Activated naive CD8-positive, alpha-beta T cell treated with anti-CD3 and anti-CD28 coated beads, Interleukin-2, amount 50 U/mL, for 24 hours (primary cell): ENCODE measurements at regions not wholly inside any gene's neighbourhood (a gene's known extent, or its start where the extent isn't known, plus 50 kb on each side); places are given as distances from the start of the nearest gene placed in this dataset.

Source experiments
- ATAC-seq: fragments of 150-1000 bp; cut with Tn5 transposase; one replicate; pipeline ENCODE4 v1.10.0; 2021
- DNase-seq: peaks from one replicate; pipeline ENCODE4 v3.0.0; 2021
- H3K27ac Mint-ChIP-seq: one replicate; pipeline ENCODE4 v1.8.0; 2021; ENCODE audit warnings: mild to moderate bottlenecking, mixed read lengths
- H3K27me3 Mint-ChIP-seq: one replicate; pipeline ENCODE4 v1.8.0; 2021; ENCODE audit warnings: mixed read lengths
- H3K36me3 Mint-ChIP-seq: one replicate; pipeline ENCODE4 v1.8.0; 2021; ENCODE audit warnings: low read depth, mixed read lengths
- H3K4me1 Mint-ChIP-seq: one replicate; pipeline ENCODE4 v1.8.0; 2021; ENCODE audit warnings: mixed read lengths
- H3K4me3 Mint-ChIP-seq: one replicate; pipeline ENCODE4 v1.8.0; 2021; ENCODE audit warnings: mild to moderate bottlenecking, moderate library complexity, mixed read lengths
- H3K9me3 Mint-ChIP-seq: one replicate; pipeline ENCODE4 v1.8.0; 2021; ENCODE audit warnings: mixed read lengths

DNA sequence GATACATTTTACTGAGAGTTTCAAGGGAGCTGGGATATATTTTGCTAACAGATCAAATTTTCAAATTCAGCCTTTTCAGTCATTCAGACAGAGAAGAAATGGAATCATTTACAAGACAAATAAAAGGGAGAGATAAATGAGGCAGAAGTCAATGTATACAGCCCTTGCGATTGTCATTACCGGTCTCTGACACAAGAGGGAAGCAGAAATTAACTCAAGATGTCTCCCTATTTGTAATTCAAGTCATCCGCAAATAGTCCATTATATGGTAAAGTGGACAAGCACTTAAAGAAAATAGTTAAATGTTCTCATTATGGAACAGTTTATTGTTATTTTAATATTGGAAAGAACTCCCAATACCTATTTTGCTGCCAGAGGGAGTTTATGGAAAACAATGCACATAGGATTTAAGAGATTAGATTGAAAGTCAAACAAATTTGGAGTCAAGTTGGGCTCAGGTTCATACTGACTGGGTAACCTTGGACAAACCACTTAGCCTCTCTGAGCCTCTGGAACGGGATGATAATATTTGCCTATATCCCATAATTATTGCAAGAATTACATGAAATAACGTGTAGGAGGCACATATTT, 89.3 kb upstream of the PRKCQ start:
- H3K4me3 Mint-ChIP-seq, result no peak overlapping the region
- DNase-seq, result no peak

DNA sequence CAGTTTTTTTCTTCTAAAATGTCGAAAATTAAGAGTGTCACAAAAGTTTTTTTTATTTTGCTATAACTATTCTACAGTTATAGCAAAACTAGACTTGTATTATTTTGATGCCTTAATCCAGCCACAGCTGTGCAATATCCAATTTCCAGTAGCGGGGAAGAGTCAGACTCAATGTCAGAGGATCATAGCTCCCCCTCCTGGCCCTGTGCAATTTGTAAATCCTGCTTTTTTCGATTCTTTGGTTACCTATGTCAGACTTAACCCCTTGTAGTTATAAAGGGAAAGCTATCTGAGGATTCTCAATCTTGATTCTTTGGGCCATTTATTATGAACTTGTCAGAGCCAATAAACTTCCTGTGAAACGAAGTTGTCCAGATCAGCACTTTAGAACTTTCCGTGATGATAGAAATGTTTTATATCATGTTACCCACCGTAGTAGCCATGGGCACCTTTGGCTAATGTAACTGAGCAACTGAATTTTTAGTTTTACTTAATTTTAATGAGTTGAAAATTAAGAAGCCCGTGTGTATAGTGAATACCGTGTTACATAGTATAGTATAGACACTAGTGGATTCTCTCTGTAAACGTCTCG, 87.7 kb upstream of the PRKCQ start:
- Mint-ChIP-seq H3K4me3 (no peak overlapping the region), H3K9me3 (no peaks in the 10 kb centered on the region), H3K27ac (no peak overlapping the region), H3K27me3 (no peaks in the 10 kb centered on the region), H3K4me1 (peaks cover 24% of the 10 kb centered on the region), H3K36me3 (no peaks in the 10 kb centered on the region)
- peak; percentile 66 for DNase-seq
- peak; percentile 48 for ATAC-seq

More for the DNA sequence above, 89.3 kb upstream of the PRKCQ start:
- H3K36me3 Mint-ChIP-seq, result no peaks in the 10 kb centered on the region
- H3K27ac Mint-ChIP-seq, result no peak overlapping the region
- no peaks in the 10 kb centered on the region for H3K27me3 Mint-ChIP-seq
- H3K9me3 Mint-ChIP-seq, result no peaks in the 10 kb centered on the region
- peaks cover 24% of the 10 kb centered on the region for H3K4me1 Mint-ChIP-seq
- no peak for ATAC-seq

DNA sequence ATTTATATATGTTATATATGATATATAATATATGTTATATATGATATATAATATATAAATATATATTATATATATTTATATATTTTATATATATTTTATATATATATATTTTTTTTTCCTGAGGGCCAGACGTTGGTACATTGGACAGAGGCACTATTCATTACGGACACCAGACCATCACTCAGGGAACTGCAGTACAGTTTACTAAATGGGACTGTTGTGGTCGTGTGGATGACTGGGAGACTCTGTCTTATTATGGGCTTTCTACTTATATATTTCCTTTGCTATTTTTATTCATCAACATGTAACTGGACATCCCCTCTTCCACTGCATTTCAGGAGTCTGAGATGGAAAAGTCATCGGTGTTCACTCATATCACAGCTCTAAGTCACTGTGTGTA, 87.1 kb upstream of the PRKCQ start:
- no peaks in the 10 kb centered on the region for H3K36me3 Mint-ChIP-seq
- H3K4me3 Mint-ChIP-seq, result no peak overlapping the region
- H3K4me1 Mint-ChIP-seq, result peaks cover 24% of the 10 kb centered on the region
- no peak for DNase-seq
- H3K9me3 Mint-ChIP-seq, result no peaks in the 10 kb centered on the region
- H3K27ac Mint-ChIP-seq, result no peak overlapping the region
- ATAC-seq, result no peak
- H3K27me3 Mint-ChIP-seq, result no peaks in the 10 kb centered on the region

DNA sequence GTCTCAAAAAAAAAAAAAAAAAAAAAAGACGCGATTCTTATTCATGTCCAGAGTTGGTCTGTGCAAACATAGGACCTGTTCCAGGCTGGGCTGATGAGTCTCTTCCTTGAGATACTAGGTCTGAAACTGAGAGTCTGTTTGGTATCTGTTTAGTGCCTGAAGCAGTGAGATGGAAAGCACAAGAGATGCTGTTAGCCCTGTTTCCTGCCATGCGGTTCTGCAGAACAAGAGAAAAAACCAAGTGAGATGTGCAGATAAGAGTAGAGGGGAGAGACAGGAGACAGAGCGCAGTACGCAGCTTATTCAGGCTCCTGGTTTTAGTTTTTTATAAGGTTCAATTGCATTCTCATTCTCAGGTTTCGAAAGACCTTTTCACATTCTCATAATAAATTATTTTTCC, 85.8 kb upstream of the PRKCQ start:
- no peaks in the 10 kb centered on the region for H3K9me3 Mint-ChIP-seq
- no peaks in the 10 kb centered on the region for H3K27me3 Mint-ChIP-seq
- peak; percentile 99 for ATAC-seq
- H3K27ac Mint-ChIP-seq, result peak overlapping the region; percentile 62
- peak overlapping the region; percentile 43 for H3K4me3 Mint-ChIP-seq
- H3K4me1 Mint-ChIP-seq, result peaks cover 24% of the 10 kb centered on the region
- DNase-seq, result peak; percentile 31
- no peaks in the 10 kb centered on the region for H3K36me3 Mint-ChIP-seq

DNA sequence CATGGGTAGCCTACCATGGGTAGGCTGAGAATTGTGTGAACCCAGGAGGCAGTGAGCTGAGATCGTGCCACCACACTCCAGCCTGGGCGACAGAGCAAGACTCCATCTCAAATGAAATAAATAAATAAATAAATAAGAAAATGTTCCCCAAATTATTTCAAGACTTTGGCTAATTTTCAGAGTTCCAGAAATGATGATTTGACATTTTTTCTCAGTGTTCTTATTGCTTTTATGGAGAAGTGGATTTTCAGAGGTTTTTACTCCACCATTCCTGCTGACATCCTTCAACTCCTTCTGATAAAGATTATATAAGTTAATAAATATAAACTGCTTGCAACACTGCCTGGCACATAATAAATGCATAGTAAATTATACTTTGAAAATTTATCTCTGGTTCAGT, 80.4 kb upstream of the PRKCQ start:
- Mint-ChIP-seq H3K9me3 (no peaks in the 10 kb centered on the region), H3K4me3 (no peak overlapping the region), H3K36me3 (no peaks in the 10 kb centered on the region), H3K27me3 (peaks cover 3% of the 10 kb centered on the region), H3K27ac (no peak overlapping the region), H3K4me1 (peaks cover 9% of the 10 kb centered on the region)
- DNase-seq (no peak), ATAC-seq (no peak)

DNA sequence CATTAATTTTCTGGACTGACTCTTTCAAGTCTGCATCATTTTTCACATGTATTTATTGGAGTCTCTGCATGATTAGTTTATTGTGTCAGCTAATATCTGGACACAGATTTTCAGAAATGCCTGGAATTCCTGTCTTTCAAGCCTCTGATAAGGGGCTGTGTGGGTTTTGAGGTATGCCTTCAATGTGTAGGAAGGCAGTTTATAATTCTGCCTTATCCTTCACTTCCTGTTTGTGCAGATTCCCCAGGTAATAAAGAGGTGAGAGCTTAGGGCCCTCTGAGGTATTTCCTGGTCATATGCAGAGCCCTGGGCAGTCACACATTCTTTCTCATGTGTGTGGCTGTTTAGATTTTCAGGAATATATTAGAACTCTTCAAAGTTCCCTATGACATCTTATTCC, 79.4 kb upstream of the PRKCQ start:
- H3K27me3 Mint-ChIP-seq, result peaks cover 3% of the 10 kb centered on the region
- no peak overlapping the region for H3K4me3 Mint-ChIP-seq
- ATAC-seq (no peak), DNase-seq (no peak)
- H3K36me3 Mint-ChIP-seq, result no peaks in the 10 kb centered on the region
- H3K9me3 Mint-ChIP-seq, result no peaks in the 10 kb centered on the region
- peaks cover 3% of the 10 kb centered on the region for H3K4me1 Mint-ChIP-seq
- H3K27ac Mint-ChIP-seq, result no peak overlapping the region

DNA sequence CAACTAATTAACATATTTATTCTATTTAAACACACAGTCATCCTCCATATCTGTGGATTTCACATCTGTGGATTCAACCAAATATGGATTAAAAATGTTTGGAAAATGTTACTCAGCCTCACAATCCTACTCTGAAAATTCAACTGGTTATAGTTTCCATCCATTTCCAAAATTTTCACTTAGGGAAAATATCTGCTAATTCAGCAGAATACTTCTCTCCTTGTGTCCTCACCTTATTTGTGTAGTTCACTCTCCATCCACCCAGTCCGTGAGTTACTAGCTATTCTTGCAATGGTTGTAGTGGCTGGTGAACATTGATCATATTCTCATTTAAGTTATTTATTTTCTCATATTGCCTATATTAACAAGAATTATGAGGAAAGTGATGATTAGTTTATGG, 77.6 kb upstream of the PRKCQ start:
- H3K27ac Mint-ChIP-seq, result no peak overlapping the region
- no peak for ATAC-seq
- peaks cover 3% of the 10 kb centered on the region for H3K4me1 Mint-ChIP-seq
- no peaks in the 10 kb centered on the region for H3K9me3 Mint-ChIP-seq
- peaks cover 3% of the 10 kb centered on the region for H3K27me3 Mint-ChIP-seq
- H3K36me3 Mint-ChIP-seq, result no peaks in the 10 kb centered on the region
- no peak for DNase-seq
- H3K4me3 Mint-ChIP-seq, result no peak overlapping the region

DNA sequence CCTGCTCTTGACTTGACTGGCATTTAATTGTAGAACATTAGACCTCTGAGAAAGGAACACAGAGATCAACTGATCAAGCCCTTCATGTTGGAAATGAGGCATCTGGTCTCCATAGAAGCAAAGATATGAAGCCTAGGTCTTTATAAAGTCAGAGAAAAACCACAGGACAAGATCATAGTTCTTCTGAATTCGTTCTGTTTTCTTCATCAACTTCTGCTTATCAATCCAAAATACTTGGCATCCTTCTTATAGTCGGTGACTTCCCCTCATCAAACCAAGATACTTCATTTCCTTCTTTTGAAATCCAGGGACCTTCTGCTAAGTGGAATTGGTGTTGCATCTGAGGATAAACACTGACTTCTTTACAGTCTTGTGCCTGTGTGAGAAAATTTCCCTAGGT, 77.1 kb upstream of the PRKCQ start:
- H3K9me3 Mint-ChIP-seq, result no peaks in the 10 kb centered on the region
- no peak for DNase-seq
- H3K27me3 Mint-ChIP-seq, result peaks cover 3% of the 10 kb centered on the region
- H3K27ac Mint-ChIP-seq, result no peak overlapping the region
- H3K4me1 Mint-ChIP-seq, result peaks cover 3% of the 10 kb centered on the region
- H3K4me3 Mint-ChIP-seq, result no peak overlapping the region
- no peaks in the 10 kb centered on the region for H3K36me3 Mint-ChIP-seq
- no peak for ATAC-seq

DNA sequence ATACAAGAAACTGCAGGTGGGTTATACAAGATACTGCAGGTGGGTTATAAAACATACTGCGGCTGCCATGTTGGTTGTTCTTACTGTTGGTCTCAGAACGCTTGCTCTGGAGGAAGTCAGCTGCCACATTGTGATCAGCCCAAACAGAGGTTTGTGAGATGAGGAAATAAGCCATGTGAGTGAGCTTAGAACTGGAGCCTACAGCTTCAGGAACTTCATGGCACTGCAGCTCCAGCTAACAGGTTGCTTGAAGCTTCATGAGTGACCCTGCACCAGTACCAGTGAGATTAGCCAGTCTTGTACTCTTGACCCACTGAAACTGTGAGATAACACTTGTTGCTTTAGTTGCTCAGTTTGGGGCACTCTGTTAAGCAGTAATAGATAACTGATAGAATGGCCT, 74.5 kb upstream of the PRKCQ start:
- DNase-seq (no peak), ATAC-seq (no peak)
- no peak overlapping the region for H3K27ac Mint-ChIP-seq
- no peaks in the 10 kb centered on the region for H3K36me3 Mint-ChIP-seq
- no peak overlapping the region for H3K4me3 Mint-ChIP-seq
- H3K9me3 Mint-ChIP-seq, result no peaks in the 10 kb centered on the region
- peaks cover 6% of the 10 kb centered on the region for H3K4me1 Mint-ChIP-seq
- peaks cover 3% of the 10 kb centered on the region for H3K27me3 Mint-ChIP-seq

DNA sequence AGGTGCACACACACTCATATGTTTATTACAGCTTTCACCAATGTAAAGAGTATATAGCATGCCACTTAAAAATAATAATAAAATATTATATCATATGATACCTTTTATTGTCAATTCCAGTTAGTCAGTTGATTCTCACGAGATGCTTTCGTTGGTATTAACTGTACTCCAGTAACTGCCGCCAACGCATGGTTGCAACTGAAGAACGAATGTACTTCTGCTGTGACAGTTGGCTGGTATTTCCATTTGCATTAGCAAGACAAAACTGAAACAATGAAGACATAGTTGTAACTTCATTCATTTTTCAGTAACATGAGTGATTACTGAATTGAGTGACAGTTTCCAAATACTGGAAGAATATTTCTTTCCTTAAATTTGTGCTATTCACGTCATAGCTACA, 70.5 kb upstream of the PRKCQ start:
- no peaks in the 10 kb centered on the region for H3K9me3 Mint-ChIP-seq
- peaks cover 29% of the 10 kb centered on the region for H3K4me1 Mint-ChIP-seq
- DNase-seq (no peak), ATAC-seq (no peak)
- H3K27me3 Mint-ChIP-seq, result peaks cover 1% of the 10 kb centered on the region
- H3K27ac Mint-ChIP-seq, result no peak overlapping the region
- no peaks in the 10 kb centered on the region for H3K36me3 Mint-ChIP-seq
- H3K4me3 Mint-ChIP-seq, result no peak overlapping the region

DNA sequence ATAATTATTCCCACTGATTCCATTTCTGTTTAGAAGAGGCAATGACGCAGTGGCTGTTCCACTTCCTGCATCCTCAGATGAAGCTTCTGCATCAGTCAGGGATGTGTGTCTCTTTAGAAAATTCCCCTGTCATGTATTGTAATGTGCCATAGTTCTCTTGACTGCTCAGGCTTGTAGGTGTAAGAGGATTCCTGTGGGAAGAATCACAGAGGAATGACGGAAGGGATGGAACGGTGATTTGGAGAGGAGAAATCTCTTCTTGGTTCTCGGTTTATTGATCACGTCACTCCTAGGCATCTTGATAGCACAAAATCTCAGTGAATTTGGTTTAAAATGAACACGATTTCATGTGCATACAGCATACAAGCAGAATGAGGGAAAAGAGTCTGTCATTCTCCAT, 69.8 kb upstream of the PRKCQ start:
- no peaks in the 10 kb centered on the region for H3K9me3 Mint-ChIP-seq
- H3K4me1 Mint-ChIP-seq, result peaks cover 35% of the 10 kb centered on the region
- H3K4me3 Mint-ChIP-seq, result no peak overlapping the region
- DNase-seq (no peak), ATAC-seq (no peak)
- H3K27ac Mint-ChIP-seq, result no peak overlapping the region
- no peaks in the 10 kb centered on the region for H3K36me3 Mint-ChIP-seq
- peaks cover 1% of the 10 kb centered on the region for H3K27me3 Mint-ChIP-seq

DNA sequence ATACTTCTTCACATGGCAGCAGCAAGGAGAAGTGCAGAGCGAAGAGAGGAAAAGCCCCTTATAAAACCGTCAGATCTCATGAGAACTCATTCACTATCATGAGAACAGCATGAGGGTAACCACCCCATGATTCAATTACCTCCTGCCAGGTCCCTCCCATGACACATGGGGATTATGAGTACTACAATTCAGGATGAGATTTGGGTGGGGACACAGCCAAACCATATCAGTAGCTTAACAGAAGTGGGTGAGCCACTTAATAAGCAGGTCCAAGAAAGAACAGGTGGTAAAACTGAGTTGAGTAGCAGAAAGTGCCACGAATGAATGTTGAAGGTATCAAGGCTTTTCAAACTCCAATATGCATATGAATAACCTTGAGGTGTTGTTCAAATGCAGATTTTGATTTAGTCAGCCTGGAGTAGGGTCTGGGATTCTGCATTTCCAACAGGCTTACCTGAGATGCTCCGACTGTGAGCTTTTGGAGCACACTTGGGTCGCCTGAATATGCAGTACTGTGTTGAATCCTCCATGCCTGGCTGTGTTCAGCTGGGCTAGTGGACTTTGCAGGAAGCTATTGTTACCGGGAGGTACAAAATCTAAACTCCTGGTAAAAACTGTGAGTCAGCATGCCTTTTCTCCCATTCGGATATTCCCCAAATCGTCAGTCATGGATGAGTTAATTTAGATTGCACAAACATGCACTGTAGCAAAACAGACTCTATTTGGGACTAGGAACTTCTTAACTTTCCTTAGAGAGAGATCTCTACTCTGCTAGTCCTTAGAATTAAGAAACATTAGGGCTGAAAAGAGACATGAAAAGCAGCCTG, 69.0 kb upstream of the PRKCQ start:
- peaks cover 1% of the 10 kb centered on the region for H3K27me3 Mint-ChIP-seq
- no peak for ATAC-seq
- no peak for DNase-seq
- H3K27ac Mint-ChIP-seq, result peak overlapping the region; percentile 11
- no peak overlapping the region for H3K4me3 Mint-ChIP-seq
- no peaks in the 10 kb centered on the region for H3K36me3 Mint-ChIP-seq
- peaks cover 43% of the 10 kb centered on the region for H3K4me1 Mint-ChIP-seq
- H3K9me3 Mint-ChIP-seq, result no peaks in the 10 kb centered on the region

DNA sequence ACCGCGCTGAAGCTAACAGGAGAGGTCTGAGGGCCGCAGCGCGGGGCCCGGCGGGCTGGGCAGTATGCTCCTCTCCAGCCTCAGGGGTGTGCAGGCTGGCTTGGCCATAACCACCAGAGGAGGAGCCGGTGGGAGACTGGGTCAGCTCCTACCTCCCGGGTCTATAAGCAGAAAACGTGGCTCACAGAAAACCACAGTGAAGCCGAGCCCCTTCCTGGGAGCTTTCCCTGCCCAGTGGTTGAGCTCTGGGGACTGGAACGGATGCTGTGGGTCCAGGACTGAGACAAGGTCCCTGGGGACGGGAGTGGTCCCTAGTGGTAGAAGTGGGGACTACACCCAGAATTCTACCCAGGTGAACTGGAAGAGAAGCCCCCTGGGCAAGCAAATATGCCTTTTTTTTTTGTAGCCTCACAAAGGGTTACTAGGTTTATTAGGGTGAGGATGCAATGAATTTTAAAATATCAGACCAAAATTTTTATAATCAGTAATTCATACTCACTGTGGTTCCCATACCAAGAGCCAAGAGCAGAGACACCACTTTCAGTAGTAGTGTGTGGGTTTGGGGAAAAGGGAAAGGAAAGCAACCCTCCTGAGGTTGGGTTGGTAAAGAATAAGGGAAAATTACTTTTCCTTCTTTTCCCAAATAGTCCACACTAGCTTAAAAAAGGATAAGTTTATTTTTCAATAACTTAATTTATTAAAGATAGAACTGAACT, 67.9 kb upstream of the PRKCQ start:
- peak; percentile 83 for DNase-seq
- H3K4me3 Mint-ChIP-seq, result no peak overlapping the region
- H3K4me1 Mint-ChIP-seq, result peaks cover 53% of the 10 kb centered on the region
- no peaks in the 10 kb centered on the region for H3K9me3 Mint-ChIP-seq
- peak; percentile 86 for ATAC-seq
- no peak overlapping the region for H3K27ac Mint-ChIP-seq
- peaks cover 1% of the 10 kb centered on the region for H3K27me3 Mint-ChIP-seq
- H3K36me3 Mint-ChIP-seq, result no peaks in the 10 kb centered on the region

DNA sequence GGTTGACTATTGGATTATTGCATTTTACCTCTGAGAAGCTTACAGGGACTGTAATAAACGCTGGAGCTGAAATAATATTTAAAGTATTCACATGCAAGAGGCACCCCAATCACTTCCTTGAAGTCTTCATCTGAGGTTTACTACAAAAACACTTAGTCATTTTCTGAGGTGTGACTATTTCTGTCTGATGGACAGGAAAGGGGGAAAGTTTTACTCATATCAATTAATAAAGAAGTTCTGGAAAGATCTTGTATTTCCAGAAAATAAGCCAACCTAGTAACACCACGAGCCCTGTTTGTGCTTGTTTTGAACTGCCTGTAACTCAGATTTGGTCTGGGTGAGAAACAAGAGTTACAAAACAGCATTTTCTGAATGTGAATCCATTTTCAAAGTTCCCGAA, 63.9 kb upstream of the PRKCQ start:
- Mint-ChIP-seq H3K4me1 (peaks cover 60% of the 10 kb centered on the region), H3K9me3 (peaks cover 5% of the 10 kb centered on the region), H3K27me3 (peaks cover 1% of the 10 kb centered on the region), H3K27ac (peak overlapping the region; percentile 79), H3K36me3 (peaks cover 2% of the 10 kb centered on the region), H3K4me3 (peak overlapping the region; percentile 27)
- DNase-seq (no peak), ATAC-seq (peak; percentile 70)

DNA sequence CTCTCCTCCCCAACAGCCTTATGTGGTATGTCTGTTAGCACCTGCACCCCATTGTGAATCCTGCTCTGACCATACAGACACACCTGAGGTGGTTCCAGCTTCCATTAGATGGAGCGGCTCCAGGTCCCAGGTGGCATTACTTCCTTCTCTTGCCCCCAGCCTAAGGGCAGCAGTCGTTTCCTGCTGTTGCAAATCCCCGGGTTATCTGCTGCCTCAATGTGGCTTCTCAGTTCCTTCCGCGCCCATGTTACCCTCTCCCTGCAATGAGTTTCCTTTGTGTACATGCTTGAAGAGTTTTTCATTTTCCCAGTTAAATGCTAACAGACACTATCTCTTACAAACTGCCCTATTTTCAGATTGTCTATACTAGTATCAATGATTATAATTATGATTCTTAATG, 62.8 kb upstream of the PRKCQ start:
- peaks cover 2% of the 10 kb centered on the region for H3K36me3 Mint-ChIP-seq
- H3K27me3 Mint-ChIP-seq, result no peaks in the 10 kb centered on the region
- H3K4me3 Mint-ChIP-seq, result no peak overlapping the region
- H3K9me3 Mint-ChIP-seq, result peaks cover 5% of the 10 kb centered on the region
- peak overlapping the region; percentile 71 for H3K27ac Mint-ChIP-seq
- DNase-seq (no peak), ATAC-seq (no peak)
- H3K4me1 Mint-ChIP-seq, result peaks cover 52% of the 10 kb centered on the region
